ENCODE measurements at regions not wholly inside any gene's neighbourhood (a gene's known extent, or its start where the extent isn't known, plus 50 kb on each side); places are given as distances from the start of the nearest gene placed in this dataset.

GRCh38 chr3:89622063-89622700, 514.8 kb downstream of the EPHA3 start:
- no TSS peak for BruUV-seq (replicated peaks)
- FAIRE-seq (no peak), ATAC-seq (no peak), DNase-seq (ENCODE audit: low spot score) (no peak)
- CTCF ChIA-PET (ENCODE audit: low intra/inter-chr PET ratio, low total read pairs): no interaction called here
- WGBS (ENCODE audit: low lambda C conversion rate): 0% methylated on average over 4 of the region's 4 CpGs
- Histone ChIP-seq H3K9me3 (ENCODE audit: low read length) (no peaks in the 10 kb centered on the region), H2AFZ (ENCODE audit: low read length) (no peak overlapping the region), H3K9ac (ENCODE audit: insufficient read depth, low read depth, low read length) (no peak overlapping the region), H3K27me3 (ENCODE audit: control insufficient read depth in 1 of 2, insufficient read depth in 2 of 2, low read length in 2 of 2) (0 out of 5 replicates have a peak, but pooled peaks cover 0 to 3% of the 10 kb centered on the region in 2 experiments), H4K20me1 (ENCODE audit: insufficient read depth, low read length) (no peaks in the 10 kb centered on the region), H3K79me2 (ENCODE audit: insufficient read depth, low read length) (no peaks in the 10 kb centered on the region), H3K27ac (ENCODE audit: extremely low read length, insufficient read depth, low read length) (no peak overlapping the region), H3K4me1 (ENCODE audit: insufficient read depth, low read length) (peaks cover 25% of the 10 kb centered on the region), H3K36me3 (replicated peaks in 1 of 2; ENCODE audit: control insufficient read depth in 1 of 2, insufficient read depth in 2 of 2, low read length in 2 of 2) (no peaks in the 10 kb centered on the region), H3K4me3 (replicated peaks in 1 of 3; ENCODE audit: insufficient read depth in 1 of 3, low read depth in 2 of 3, low read length in 3 of 3) (no peak overlapping the region), H3K4me2 (ENCODE audit: low read depth, low read length) (no peak overlapping the region)
- TF ChIP-seq ELF1 (CRISPR knock-in tag; IDR thresholded peaks at IDR 0.05) (no peak), CHCHD3 (CRISPR knock-in tag; IDR thresholded peaks at IDR 0.05) (no peak), ZFP1 (CRISPR knock-in tag; IDR thresholded peaks at IDR 0.05) (no peak), SMAD9 (CRISPR knock-in tag; IDR thresholded peaks at IDR 0.05) (no peak), GABPA (IDR thresholded peaks at IDR 0.05; ENCODE audit: low read depth, low read length) (no peak), GABPA (CRISPR knock-in tag; IDR thresholded peaks at IDR 0.05; ENCODE audit: low read depth) (no peak), HDAC1 (CRISPR knock-in tag; IDR thresholded peaks at IDR 0.05) (no peak), RCOR2 (CRISPR knock-in tag; IDR thresholded peaks at IDR 0.05) (no peak), ZNF605 (CRISPR knock-in tag; IDR thresholded peaks at IDR 0.05) (no peak), ZBTB46 (CRISPR knock-in tag; IDR thresholded peaks at IDR 0.05; ENCODE audit: borderline replicate concordance) (no peak), ATRX (CRISPR knock-in tag; IDR thresholded peaks at IDR 0.05; ENCODE audit: borderline replicate concordance) (no peak), PHF20 (CRISPR knock-in tag; IDR thresholded peaks at IDR 0.05) (no peak), ZNF598 (CRISPR knock-in tag; IDR thresholded peaks at IDR 0.05; ENCODE audit: borderline replicate concordance) (no peak), ZNF468 (CRISPR knock-in tag; IDR thresholded peaks at IDR 0.05) (no peak), ZNF737 (CRISPR knock-in tag; IDR thresholded peaks at IDR 0.05; ENCODE audit: borderline replicate concordance) (no peak), ZKSCAN8 (CRISPR knock-in tag; IDR thresholded peaks at IDR 0.05; ENCODE audit: borderline replicate concordance) (no peak), ZNF704 (CRISPR knock-in tag; IDR thresholded peaks at IDR 0.05; ENCODE audit: borderline replicate concordance) (no peak), MEIS1 (CRISPR knock-in tag; IDR thresholded peaks at IDR 0.05; ENCODE audit: borderline replicate concordance) (no peak), ETV6 (CRISPR knock-in tag; conservative IDR thresholded peaks at IDR 0.05) (no peak), YEATS4 (CRISPR knock-in tag; IDR thresholded peaks at IDR 0.05; ENCODE audit: borderline replicate concordance) (no peak), ZNF136 (CRISPR knock-in tag; IDR thresholded peaks at IDR 0.05; ENCODE audit: low read depth) (no peak)
- in situ Hi-C loops (cut with HindIII; ENCODE audit: extremely low pct_ligation_motif_present, low pct_unique_long_range_greater_than_20kb) (no loop called here), intact Hi-C loops (cut with micrococcal nuclease; ENCODE audit: unreplicated experiment) (no loop called here)
- POLR2A ChIA-PET: no interaction called here

All from HepG2 (cell line).